Cardiac fibroblast (primary cell): ENCODE measurements at regions not wholly inside any gene's neighbourhood (a gene's known extent, or its start where the extent isn't known, plus 50 kb on each side); places are given as distances from the start of the nearest gene placed in this dataset.

Source experiments
- DNase-seq, 2 donors: peaks; one replicate each; pipeline versions ENCODE4 v3.0.0 to v3.0.0-alpha.2; 2010; ENCODE audit warnings: low read depth in 2 of 2
- H3K4me3 ChIP-seq, 2 donors: replicated peaks in 1 of 2; 1 replicate in 1 of 2; 2 replicates in 1 of 2; pipeline ENCODE4 v1.5.1; 2011; ENCODE audit warnings: low read depth in 2 of 2, low read length in 2 of 2, mild to moderate bottlenecking in 2 of 2, moderate library complexity in 1 of 2
- TF ChIP-seq, protein P1 (sequence below): IDR thresholded peaks from one replicate; pipeline ENCODE4 v1.5.1; 2011; ENCODE audit warnings: low read depth, mild to moderate bottlenecking, low read length, inconsistent platforms

- TF ChIP-seq, protein P1, sequence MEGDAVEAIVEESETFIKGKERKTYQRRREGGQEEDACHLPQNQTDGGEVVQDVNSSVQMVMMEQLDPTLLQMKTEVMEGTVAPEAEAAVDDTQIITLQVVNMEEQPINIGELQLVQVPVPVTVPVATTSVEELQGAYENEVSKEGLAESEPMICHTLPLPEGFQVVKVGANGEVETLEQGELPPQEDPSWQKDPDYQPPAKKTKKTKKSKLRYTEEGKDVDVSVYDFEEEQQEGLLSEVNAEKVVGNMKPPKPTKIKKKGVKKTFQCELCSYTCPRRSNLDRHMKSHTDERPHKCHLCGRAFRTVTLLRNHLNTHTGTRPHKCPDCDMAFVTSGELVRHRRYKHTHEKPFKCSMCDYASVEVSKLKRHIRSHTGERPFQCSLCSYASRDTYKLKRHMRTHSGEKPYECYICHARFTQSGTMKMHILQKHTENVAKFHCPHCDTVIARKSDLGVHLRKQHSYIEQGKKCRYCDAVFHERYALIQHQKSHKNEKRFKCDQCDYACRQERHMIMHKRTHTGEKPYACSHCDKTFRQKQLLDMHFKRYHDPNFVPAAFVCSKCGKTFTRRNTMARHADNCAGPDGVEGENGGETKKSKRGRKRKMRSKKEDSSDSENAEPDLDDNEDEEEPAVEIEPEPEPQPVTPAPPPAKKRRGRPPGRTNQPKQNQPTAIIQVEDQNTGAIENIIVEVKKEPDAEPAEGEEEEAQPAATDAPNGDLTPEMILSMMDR = no peak
- H3K4me3 ChIP-seq = no peak overlapping the region
- no peak for DNase-seq
These were observed 533.2 kb downstream of the ARAP2 start for GRCh38 chr4:35711127-35711526.

DNA sequence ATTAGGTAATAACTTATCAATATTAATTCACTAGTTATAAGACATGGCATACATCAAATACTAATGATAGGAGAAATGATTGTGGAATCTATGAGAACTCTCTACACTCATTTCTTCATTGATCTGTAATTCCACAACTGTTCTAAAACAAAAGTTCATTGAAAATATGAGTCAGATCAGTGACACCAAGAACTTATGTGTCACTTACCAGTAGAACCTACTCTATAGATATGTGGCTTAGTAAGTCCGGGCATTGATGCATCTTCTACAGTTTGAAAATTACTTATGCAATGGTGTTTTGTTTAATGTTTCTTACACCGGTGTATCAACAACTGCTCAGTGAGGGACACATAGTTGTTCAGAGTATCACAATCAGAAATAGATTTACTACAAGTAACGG is 520.3 kb downstream of the ARAP2 start:
- TF ChIP-seq, protein P1 = no peak
- H3K4me3 ChIP-seq = no peak overlapping the region
- no peak for DNase-seq

DNA sequence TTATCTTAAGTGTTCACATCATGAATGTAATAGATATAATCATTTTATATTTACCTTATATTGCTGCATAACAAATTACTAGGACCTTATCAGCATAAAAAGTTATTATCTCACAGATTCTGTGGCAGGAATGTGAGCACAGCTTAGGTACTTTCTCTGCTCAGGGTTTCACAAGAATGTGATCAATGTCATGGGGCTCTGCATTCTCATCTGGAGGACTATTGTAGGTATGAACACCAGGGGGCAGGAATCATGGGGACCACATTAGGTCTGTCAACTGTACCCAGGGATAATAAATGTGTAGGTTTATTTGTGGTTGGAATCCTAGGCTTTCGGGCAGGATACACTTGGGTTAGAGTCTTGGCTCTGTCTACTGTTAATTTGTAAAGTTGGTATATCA is 519.2 kb downstream of the ARAP2 start:
- TF ChIP-seq, protein P1 = no peak
- DNase-seq = no peak
- no peak overlapping the region for H3K4me3 ChIP-seq

GRCh38 chr4:35730414-35730813 is 513.9 kb downstream of the ARAP2 start:
- H3K4me3 ChIP-seq = no peak overlapping the region
- no peak for DNase-seq
- TF ChIP-seq, protein P1 = no peak

DNA sequence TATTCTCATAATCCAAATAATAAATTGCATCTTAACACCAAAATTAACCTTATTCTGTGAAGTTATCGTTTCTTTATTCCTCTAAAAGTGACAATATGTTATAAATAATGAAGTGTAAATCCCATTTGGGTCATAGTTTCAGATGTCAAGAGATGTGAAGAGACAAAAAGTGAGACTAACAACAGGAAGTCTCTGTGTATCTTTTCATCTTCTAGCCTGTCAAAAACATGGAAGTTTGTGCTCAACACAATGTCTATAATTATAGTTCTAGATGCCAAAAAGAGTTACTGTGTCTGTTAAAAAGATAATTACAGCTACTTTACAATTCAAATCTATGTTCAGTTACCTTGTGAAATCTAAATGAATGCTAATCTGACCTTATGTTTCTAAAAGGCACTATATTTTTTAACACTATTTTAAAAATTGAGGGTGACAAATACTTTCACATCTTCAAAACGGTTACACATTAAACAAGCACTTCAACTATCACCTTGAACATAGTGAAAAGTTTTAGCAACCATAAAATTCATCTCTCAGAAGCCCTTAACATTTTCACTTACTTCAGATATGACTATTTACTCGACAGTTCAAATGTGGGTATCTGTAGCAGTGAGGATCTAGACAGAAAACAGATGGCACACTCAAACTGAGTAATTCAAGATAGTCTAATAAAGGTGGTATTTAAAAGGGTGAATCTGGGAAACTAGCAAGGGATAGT is 509.8 kb downstream of the ARAP2 start:
- TF ChIP-seq, protein P1 = no peak
- DNase-seq = no peak
- H3K4me3 ChIP-seq = no peak overlapping the region

- no peak overlapping the region for H3K4me3 ChIP-seq
- TF ChIP-seq, protein P1 = no peak
- no peak for DNase-seq
These were observed 505.0 kb downstream of the ARAP2 start for GRCh38 chr4:35739308-35739707.

- DNase-seq = no peak
- TF ChIP-seq, protein P1 = no peak
- no peak overlapping the region for H3K4me3 ChIP-seq
These were observed 490.3 kb downstream of the ARAP2 start for GRCh38 chr4:35754047-35754446.
